HepG2 (cell line): ENCODE measurements at regions not wholly inside any gene's neighbourhood (a gene's known extent, or its start where the extent isn't known, plus 50 kb on each side); places are given as distances from the start of the nearest gene placed in this dataset.

Experiments
- ATAC-seq: fragments of 200-7000 bp; cut with Tn5 transposase; 3 replicates; pipeline ENCODE4 v1.9.1; 2020; ENCODE audit warnings: mild to moderate bottlenecking, moderate library complexity
- BruUV-seq: library from RNA; stranded (reverse); fragments of 400-500 nt; replicated peaks from 2 replicates; lab custom pipeline; 2021; lab: Mats Ljungman, UMichigan
- CTCF ChIA-PET: fragments of 300-600 bp; formaldehyde crosslinking; extraction: SDS; loops from one replicate; lab custom pipeline; 2021; ENCODE audit warnings: low total read pairs, inconsistent platforms, low intra/inter-chr PET ratio; lab: Yijun Ruan, JAX
- POLR2A ChIA-PET: fragments of 350-600 bp; sonication (Branson Sonifier 250); formaldehyde crosslinking; loops from one replicate; lab custom pipeline; 2020; ENCODE audit warnings: antibody characterized with exemption, inconsistent platforms; lab: Yijun Ruan, JAX
- DNase-seq: peaks from one replicate; pipeline ENCODE4 v3.0.0-alpha.2; 2015; ENCODE audit warnings: low spot score
- FAIRE-seq: peaks from 3 replicates; lab custom pipeline; 2011; peaks lifted over from hg19 to GRCh38; lab: Jason Lieb, UNC
- H2AFZ ChIP-seq: one replicate; pipeline ENCODE4 v1.6.1; 2011; ENCODE audit warnings: low read length, inconsistent platforms
- H3K27ac ChIP-seq: fragments of 300-600 bp; 3 replicates; pipeline ENCODE4 v1.8.0; 2011; ENCODE audit warnings: mixed run types, mild to moderate bottlenecking, mixed read lengths, low read length, inconsistent platforms; ENCODE audit not compliant: insufficient read depth; ENCODE audit errors: extremely low read length
- H3K27me3 ChIP-seq, 2 experiments: fragments of 200-600 bp in 1 of 2; 2 replicates in 1 of 2; 3 replicates in 1 of 2; pipeline versions ENCODE4 v1.6.0 to v1.8.0; 2011; ENCODE audit warnings: low read length in 2 of 2, mild to moderate bottlenecking in 2 of 2, moderate library complexity in 2 of 2, inconsistent platforms in 1 of 2; ENCODE audit not compliant: insufficient read depth in 2 of 2, control insufficient read depth in 1 of 2
- H3K36me3 ChIP-seq, 2 experiments: fragments of 200-600 bp in 1 of 2; replicated peaks in 1 of 2; 2 replicates in 1 of 2; 3 replicates in 1 of 2; pipeline versions ENCODE4 v1.5.1 to v1.8.0; 2011; ENCODE audit warnings: low read length in 2 of 2, inconsistent platforms in 1 of 2; ENCODE audit not compliant: insufficient read depth in 2 of 2, control insufficient read depth in 1 of 2
- H3K4me1 ChIP-seq: 2 replicates; pipeline ENCODE4 v1.5.1; 2012; ENCODE audit warnings: low read length, inconsistent platforms; ENCODE audit not compliant: insufficient read depth
- H3K4me2 ChIP-seq: 2 replicates; pipeline ENCODE4 v1.6.0; 2011; ENCODE audit warnings: low read depth, low read length, inconsistent platforms
- H3K4me3 ChIP-seq, 3 experiments: fragments of 200-600 bp in 1 of 3; sonication (generic), shearing (Covaris generic) in 1 of 3; replicated peaks in 1 of 3; 2 replicates each; pipeline ENCODE4 v1.5.1; 2011 to 2016; ENCODE audit warnings: low read length in 3 of 3, inconsistent platforms in 2 of 3, low read depth in 2 of 3, mild to moderate bottlenecking in 2 of 3, control low read depth in 1 of 3, mixed read lengths in 1 of 3; ENCODE audit not compliant: insufficient read depth in 1 of 3
- H3K79me2 ChIP-seq: one replicate; pipeline ENCODE4 v1.6.1; 2011; ENCODE audit warnings: low read length, inconsistent platforms; ENCODE audit not compliant: insufficient read depth
- H3K9ac ChIP-seq: 2 replicates; pipeline ENCODE4 v1.6.0; 2011; ENCODE audit warnings: mild to moderate bottlenecking, low read depth, low read length, inconsistent platforms; ENCODE audit not compliant: insufficient read depth
- H3K9me3 ChIP-seq: 2 replicates; pipeline ENCODE4 v1.5.1; 2012; ENCODE audit warnings: mild to moderate bottlenecking, low read length
- H4K20me1 ChIP-seq: 2 replicates; pipeline ENCODE4 v1.6.0; 2011; ENCODE audit warnings: inconsistent platforms, mild to moderate bottlenecking, low read length, moderate library complexity; ENCODE audit not compliant: insufficient read depth
- ADNP ChIP-seq: sonication (generic); formaldehyde crosslinking; IDR thresholded peaks from 2 replicates; pipeline ENCODE4 v1.4.0; 2020; ENCODE audit warnings: missing genetic modification reagents
- BCL6 ChIP-seq: IDR thresholded peaks from 2 replicates; pipeline ENCODE4 v1.6.1; 2016; ENCODE audit warnings: missing genetic modification reagents, missing compliant biosample characterization
- CHCHD3 ChIP-seq: sonication (generic); formaldehyde crosslinking; IDR thresholded peaks from 2 replicates; pipeline ENCODE4 v1.8.0; 2022; ENCODE audit warnings: mild to moderate bottlenecking, missing genetic modification reagents, moderate library complexity
- HDAC2 ChIP-seq: sonication (generic); formaldehyde crosslinking; IDR thresholded peaks from 2 replicates; pipeline ENCODE4 v1.4.0; 2020; ENCODE audit warnings: missing genetic modification reagents
- PTBP1 ChIP-seq: fragments of 200-400 bp; formaldehyde crosslinking; IDR thresholded peaks from 2 replicates; pipeline ENCODE4 v1.6.1; 2018; ENCODE audit warnings: low read length, low read depth; ENCODE audit not compliant: poor library complexity, severe bottlenecking
- SETDB1 ChIP-seq: sonication (generic); formaldehyde crosslinking; IDR thresholded peaks from 2 replicates; pipeline ENCODE4 v1.5.1; 2020; ENCODE audit warnings: missing genetic modification reagents, mild to moderate bottlenecking, borderline replicate concordance
- SRF ChIP-seq: IDR thresholded peaks from 2 replicates; pipeline ENCODE4 v1.6.1; 2011; ENCODE audit warnings: mild to moderate bottlenecking, low read depth, low read length, moderate library complexity
- TP53 ChIP-seq: sonication (generic); formaldehyde crosslinking; conservative IDR thresholded peaks from 2 replicates; pipeline ENCODE4 v1.4.0; 2020; ENCODE audit warnings: missing genetic modification reagents
- ZNF101 ChIP-seq: sonication (generic); formaldehyde crosslinking; IDR thresholded peaks from 2 replicates; pipeline ENCODE4 v1.4.0; 2020; ENCODE audit warnings: mild to moderate bottlenecking, low read depth, missing genetic modification reagents, borderline replicate concordance
- ZNF367 ChIP-seq: sonication (generic); formaldehyde crosslinking; IDR thresholded peaks from 2 replicates; pipeline ENCODE4 v1.4.0; 2020; ENCODE audit warnings: missing genetic modification reagents, borderline replicate concordance
- ZNF616 ChIP-seq: sonication (generic); formaldehyde crosslinking; IDR thresholded peaks from 2 replicates; pipeline ENCODE4 v1.5.0; 2020; ENCODE audit warnings: low read depth, mild to moderate bottlenecking, missing genetic modification reagents
- WGBS: methylation state at CpG from one replicate; pipeline ENCODE4 v1.1.6; 2017; ENCODE audit warnings: low lambda C conversion rate; 5-methylcytosine and 5-hydroxymethylcytosine counted together
- in situ Hi-C: cut with HindIII; loops from 2 replicates; pipeline ENCODE4 v1.10.0; 2017; ENCODE audit warnings: low pct_unique_long_range_greater_than_20kb; ENCODE audit not compliant: extremely low pct_ligation_motif_present
- intact Hi-C: fragments of 100-400 bp; cut with micrococcal nuclease; formaldehyde crosslinking; loops from one replicate; pipeline ENCODE4 v1.10.0; 2022; ENCODE audit not compliant: unreplicated experiment
- TF ChIP-seq, protein P1 (sequence below): sonication (generic); formaldehyde crosslinking; IDR thresholded peaks from 2 replicates; pipeline ENCODE4 v1.8.0; 2022; ENCODE audit warnings: low read depth, missing genetic modification reagents
- TF ChIP-seq, protein P2 (sequence below): sonication (generic); formaldehyde crosslinking; IDR thresholded peaks from 2 replicates; pipeline ENCODE4 v1.8.0; 2022; ENCODE audit warnings: missing genetic modification reagents, mild to moderate bottlenecking, moderate library complexity, borderline replicate concordance

- no peak for TF ChIP-seq ZNF367 (CRISPR knock-in tag)
- TF ChIP-seq, protein P1, sequence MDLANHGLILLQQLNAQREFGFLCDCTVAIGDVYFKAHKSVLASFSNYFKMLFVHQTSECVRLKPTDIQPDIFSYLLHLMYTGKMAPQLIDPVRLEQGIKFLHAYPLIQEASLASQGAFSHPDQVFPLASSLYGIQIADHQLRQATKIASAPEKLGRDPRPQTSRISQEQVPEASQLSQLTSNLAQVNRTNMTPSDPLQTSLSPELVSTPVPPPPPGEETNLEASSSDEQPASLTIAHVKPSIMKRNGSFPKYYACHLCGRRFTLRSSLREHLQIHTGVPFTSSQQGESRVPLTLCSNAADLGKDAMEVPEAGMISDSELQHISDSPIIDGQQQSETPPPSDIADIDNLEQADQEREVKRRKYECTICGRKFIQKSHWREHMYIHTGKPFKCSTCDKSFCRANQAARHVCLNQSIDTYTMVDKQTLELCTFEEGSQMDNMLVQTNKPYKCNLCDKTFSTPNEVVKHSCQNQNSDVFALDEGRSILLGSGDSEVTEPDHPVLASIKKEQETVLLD (CRISPR knock-in tag) = no peak
- TF ChIP-seq CHCHD3 (CRISPR knock-in tag) = no peak
- no peak for TF ChIP-seq ZNF101 (CRISPR knock-in tag)
- no peak for TF ChIP-seq ZNF616
- TF ChIP-seq SETDB1 (CRISPR knock-in tag) = no peak
- no peak overlapping the region for H2AFZ ChIP-seq
- 16% methylated on average over 2 of the region's 2 CpGs for WGBS
- H3K36me3 ChIP-seq = no peaks in the 10 kb centered on the region
- ChIA-PET CTCF (no interaction called here), POLR2A (no interaction called here)
- no TSS peak for BruUV-seq
- H3K79me2 ChIP-seq = no peaks in the 10 kb centered on the region
- no peak overlapping the region for H3K27ac ChIP-seq
- no peak overlapping the region for H3K4me3 ChIP-seq
- ATAC-seq (no peak), DNase-seq (no peak), FAIRE-seq (no peak)
- H3K27me3 ChIP-seq = no peaks in the 10 kb centered on the region
- H3K9ac ChIP-seq = no peak overlapping the region
- H4K20me1 ChIP-seq = no peaks in the 10 kb centered on the region
- no peak overlapping the region for H3K4me2 ChIP-seq
- no peaks in the 10 kb centered on the region for H3K9me3 ChIP-seq
- in situ Hi-C loops (no loop called here), intact Hi-C loops (no loop called here)
- no peaks in the 10 kb centered on the region for H3K4me1 ChIP-seq
These were observed 702.1 kb downstream of the RFPL4B start for GRCh38 chr6:113049190-113049589.

GRCh38 chr6:113050010-113050858, 703.1 kb downstream of the RFPL4B start:
- no peak overlapping the region for H3K27ac ChIP-seq
- FAIRE-seq (no peak), ATAC-seq (no peak), DNase-seq (no peak)
- H3K9ac ChIP-seq = no peak overlapping the region
- H3K27me3 ChIP-seq = no peaks in the 10 kb centered on the region
- no peaks in the 10 kb centered on the region for H4K20me1 ChIP-seq
- no peak overlapping the region for H3K4me3 ChIP-seq
- H3K9me3 ChIP-seq = no peaks in the 10 kb centered on the region
- ChIA-PET POLR2A (no interaction called here), CTCF (no interaction called here)
- BruUV-seq = no TSS peak
- 2% methylated on average over 6 of the region's 6 CpGs for WGBS
- H3K4me1 ChIP-seq = no peaks in the 10 kb centered on the region
- H3K79me2 ChIP-seq = no peaks in the 10 kb centered on the region
- H2AFZ ChIP-seq = no peak overlapping the region
- no peaks in the 10 kb centered on the region for H3K36me3 ChIP-seq
- in situ Hi-C loops = no loop called here
- H3K4me2 ChIP-seq = no peak overlapping the region
- intact Hi-C loops = no loop called here
- TF ChIP-seq ADNP (CRISPR knock-in tag) (no peak), TP53 (no peak), SRF (no peak), BCL6 (CRISPR knock-in tag) (no peak), PTBP1 (no peak), ZNF616 (no peak), HDAC2 (no peak)
- TF ChIP-seq, protein P2, sequence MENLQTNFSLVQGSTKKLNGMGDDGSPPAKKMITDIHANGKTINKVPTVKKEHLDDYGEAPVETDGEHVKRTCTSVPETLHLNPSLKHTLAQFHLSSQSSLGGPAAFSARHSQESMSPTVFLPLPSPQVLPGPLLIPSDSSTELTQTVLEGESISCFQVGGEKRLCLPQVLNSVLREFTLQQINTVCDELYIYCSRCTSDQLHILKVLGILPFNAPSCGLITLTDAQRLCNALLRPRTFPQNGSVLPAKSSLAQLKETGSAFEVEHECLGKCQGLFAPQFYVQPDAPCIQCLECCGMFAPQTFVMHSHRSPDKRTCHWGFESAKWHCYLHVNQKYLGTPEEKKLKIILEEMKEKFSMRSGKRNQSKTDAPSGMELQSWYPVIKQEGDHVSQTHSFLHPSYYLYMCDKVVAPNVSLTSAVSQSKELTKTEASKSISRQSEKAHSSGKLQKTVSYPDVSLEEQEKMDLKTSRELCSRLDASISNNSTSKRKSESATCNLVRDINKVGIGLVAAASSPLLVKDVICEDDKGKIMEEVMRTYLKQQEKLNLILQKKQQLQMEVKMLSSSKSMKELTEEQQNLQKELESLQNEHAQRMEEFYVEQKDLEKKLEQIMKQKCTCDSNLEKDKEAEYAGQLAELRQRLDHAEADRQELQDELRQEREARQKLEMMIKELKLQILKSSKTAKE (CRISPR knock-in tag) = no peak
